Esophagus (tissue), 2 donors: ENCODE measurements at regions not wholly inside any gene's neighbourhood (a gene's known extent, or its start where the extent isn't known, plus 50 kb on each side); places are given as distances from the start of the nearest gene placed in this dataset.
"Not testable (repeated sequence)": the region's sequence is repeated elsewhere in the genome, so short reads cannot be mapped to it uniquely, and the experiment has no call there.

Source experiments
- H3K27ac ChIP-seq, 2 donors: one replicate each; pipeline ENCODE4 v1.5.1; 2013; ENCODE audit warnings: low read depth in 2 of 2, mild to moderate bottlenecking in 2 of 2, inconsistent platforms in 1 of 2, low read length in 1 of 2, moderate library complexity in 1 of 2
- H3K27me3 ChIP-seq, 2 donors: one replicate each; pipeline ENCODE4 v1.6.1; 2013; ENCODE audit warnings: low read length in 2 of 2, control low read depth in 1 of 2, mild to moderate bottlenecking in 1 of 2; ENCODE audit not compliant: insufficient read depth in 2 of 2, control insufficient read depth in 1 of 2
- H3K36me3 ChIP-seq, 2 donors: one replicate each; pipeline ENCODE4 v1.6.1; 2013; ENCODE audit warnings: low read length in 1 of 2; ENCODE audit not compliant: control insufficient read depth in 2 of 2, insufficient read depth in 2 of 2
- H3K4me1 ChIP-seq, 2 donors: one replicate each; pipeline ENCODE4 v1.6.1; 2013; ENCODE audit warnings: low read length in 1 of 2; ENCODE audit not compliant: control insufficient read depth in 2 of 2, insufficient read depth in 2 of 2
- H3K4me3 ChIP-seq, 2 donors: one replicate each; pipeline ENCODE4 v1.5.1; 2013; ENCODE audit warnings: low read length in 2 of 2, mild to moderate bottlenecking in 2 of 2, low read depth in 1 of 2, moderate library complexity in 1 of 2
- H3K9me3 ChIP-seq, 2 donors: one replicate each; pipeline ENCODE4 v1.6.1; 2013; ENCODE audit warnings: mild to moderate bottlenecking in 2 of 2, low read depth in 1 of 2, low read length in 1 of 2, moderate library complexity in 1 of 2; ENCODE audit not compliant: control insufficient read depth in 2 of 2, insufficient read depth in 1 of 2
- WGBS, 2 donors: extraction: QIAGEN DNeasy Blood & Tissue Kit; methylation state at CpG; one replicate each; pipeline ENCODE4 v1.1.7; 2013; 5-methylcytosine and 5-hydroxymethylcytosine counted together
- donor health status: healthy with polysubstance abuse.
- donor health status: Bipolar disorder and iron deficiency.

DNA sequence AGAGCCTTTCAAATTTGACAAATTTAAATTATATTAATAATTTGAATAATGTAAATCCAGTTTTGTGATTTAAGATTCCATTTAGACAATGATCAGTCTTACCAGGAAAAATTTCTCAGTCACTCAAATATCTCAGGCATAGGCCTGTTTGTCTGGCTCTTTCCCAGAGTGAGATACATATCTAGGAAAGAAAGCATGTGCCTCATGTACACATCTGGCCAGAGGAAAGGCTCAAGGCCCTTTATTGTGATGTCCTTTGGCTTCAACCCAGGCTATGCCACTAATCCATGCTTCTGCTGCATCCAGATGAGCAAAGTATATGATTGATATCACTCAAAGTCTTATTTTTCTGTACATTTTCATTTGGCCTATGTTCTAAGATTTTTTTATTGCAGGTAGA, 473.3 kb upstream of the ADGRL3 start:
- no peaks in the 10 kb centered on the region for H3K27me3 ChIP-seq
- H3K27ac ChIP-seq = no peak overlapping the region
- no peaks in the 10 kb centered on the region for H3K9me3 ChIP-seq
- H3K36me3 ChIP-seq = no peaks in the 10 kb centered on the region
- no peaks in the 10 kb centered on the region for H3K4me1 ChIP-seq
- no peak overlapping the region for H3K4me3 ChIP-seq

DNA sequence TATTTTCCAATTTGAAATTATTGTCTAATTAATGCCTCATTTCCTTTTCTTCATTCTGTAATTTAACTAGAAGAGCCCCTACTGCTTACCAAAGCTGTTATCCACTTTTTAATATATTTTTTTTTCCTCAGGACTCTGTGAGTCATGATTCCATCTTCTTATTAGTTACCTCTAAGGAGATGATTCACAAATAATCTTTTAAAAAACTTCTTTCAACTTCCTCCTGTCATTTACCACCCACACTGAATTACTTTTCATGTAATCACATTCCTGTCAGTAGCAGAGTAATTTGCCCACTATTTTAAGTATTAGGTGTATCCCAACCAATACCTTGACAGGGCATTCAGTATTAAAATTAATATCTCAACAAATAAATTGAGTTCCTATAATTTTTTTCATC, 470.9 kb upstream of the ADGRL3 start:
- Histone ChIP-seq H3K27ac (no peak overlapping the region), H3K9me3 (no peaks in the 10 kb centered on the region), H3K4me1 (no peaks in the 10 kb centered on the region), H3K4me3 (no peak overlapping the region), H3K36me3 (no peaks in the 10 kb centered on the region), H3K27me3 (no peaks in the 10 kb centered on the region)

DNA sequence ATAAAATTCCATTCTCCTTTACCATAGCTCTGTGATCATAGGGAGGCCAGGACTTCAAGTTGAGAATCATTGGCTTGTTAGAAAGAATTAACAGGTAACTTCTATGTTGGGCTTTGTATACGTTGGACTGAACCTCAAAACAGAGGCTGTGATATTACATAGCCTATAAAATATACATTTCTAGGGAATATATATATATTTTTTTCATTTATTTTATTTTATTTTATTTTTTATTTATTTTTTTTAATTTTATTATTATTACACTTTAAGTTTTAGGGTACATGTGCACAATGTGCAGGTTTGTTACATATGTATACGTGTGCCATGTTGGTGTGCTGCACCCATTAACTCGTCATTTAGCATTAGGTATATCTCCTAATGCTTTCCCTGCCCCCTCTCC, 470.4 kb upstream of the ADGRL3 start:
- H3K27ac ChIP-seq, H3K9me3 ChIP-seq, H3K4me1 ChIP-seq, H3K4me3 ChIP-seq, H3K27me3 ChIP-seq, H3K36me3 ChIP-seq: not testable (repeated sequence)
- 63 to 64% methylated on average over 3 of the region's 3 CpGs for WGBS, 2 donors

DNA sequence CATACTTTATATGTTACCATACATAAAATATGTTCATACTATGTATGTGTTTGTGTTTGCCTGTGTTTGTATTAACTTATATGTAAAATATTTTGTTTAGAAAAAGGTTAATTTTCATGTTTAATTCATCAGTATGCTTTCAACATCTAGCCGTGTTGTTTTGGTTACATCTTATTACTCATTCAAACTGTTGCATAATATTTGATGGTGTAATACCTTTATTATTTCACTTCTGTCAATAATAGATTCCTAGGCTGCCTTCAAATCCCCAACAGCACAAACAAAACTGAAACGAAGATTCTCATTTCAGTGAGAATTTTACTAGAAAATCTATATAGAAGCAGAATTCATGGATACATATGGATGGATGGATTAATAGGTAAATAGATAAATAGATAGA, 462.3 kb upstream of the ADGRL3 start:
- 27 to 29% methylated on average over 2 of the region's 2 CpGs for WGBS, 2 donors
- Histone ChIP-seq H3K36me3 (no peaks in the 10 kb centered on the region), H3K27me3 (no peaks in the 10 kb centered on the region), H3K4me1 (no peaks in the 10 kb centered on the region), H3K4me3 (no peak overlapping the region), H3K27ac (no peak overlapping the region), H3K9me3 (no peaks in the 10 kb centered on the region)

DNA sequence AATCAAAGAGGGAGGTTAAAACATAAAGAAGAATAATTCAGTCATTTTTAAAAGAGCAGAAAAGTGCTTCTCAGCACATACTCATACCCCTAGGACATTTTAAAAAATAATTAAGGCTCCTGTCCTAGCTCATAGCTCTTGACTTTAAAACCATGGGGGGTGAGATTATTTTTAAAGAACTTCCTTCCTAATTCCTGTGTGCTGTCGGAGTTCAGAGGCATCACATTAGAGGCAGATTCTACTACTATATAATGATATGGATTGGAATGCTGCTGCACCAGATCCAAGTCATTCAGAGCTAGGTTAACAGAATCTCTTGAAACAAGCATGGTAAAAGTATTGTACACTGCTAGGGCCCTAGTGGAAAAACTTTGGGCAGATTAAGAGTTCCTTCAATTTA, 456.5 kb upstream of the ADGRL3 start:
- no peak overlapping the region for H3K4me3 ChIP-seq
- no peaks in the 10 kb centered on the region for H3K4me1 ChIP-seq
- no peaks in the 10 kb centered on the region for H3K27me3 ChIP-seq
- no peaks in the 10 kb centered on the region for H3K36me3 ChIP-seq
- H3K9me3 ChIP-seq = no peaks in the 10 kb centered on the region
- no peak overlapping the region for H3K27ac ChIP-seq
- 29 to 70% methylated on average over 1 of the region's 1 CpG for WGBS, 2 donors

DNA sequence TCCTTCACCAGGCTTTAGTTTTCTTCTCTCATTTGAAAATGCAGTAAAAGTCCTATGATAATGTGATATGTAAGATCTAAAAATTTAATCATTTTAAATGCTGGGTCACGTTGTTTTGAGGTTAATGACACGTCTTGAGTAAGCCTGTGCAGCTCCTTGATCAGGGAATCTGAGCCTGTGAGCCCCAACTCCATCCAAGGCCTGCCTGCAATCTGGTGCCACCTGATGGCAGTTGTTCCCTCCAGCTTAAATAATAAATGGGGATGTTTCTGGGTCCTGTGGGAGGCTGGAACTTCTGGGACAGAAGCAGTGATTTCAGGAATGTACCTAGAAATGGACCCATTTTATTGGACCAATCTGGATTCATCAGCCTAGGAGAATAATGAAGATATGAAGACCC, 455.4 kb upstream of the ADGRL3 start:
- no peaks in the 10 kb centered on the region for H3K9me3 ChIP-seq
- no peak overlapping the region for H3K27ac ChIP-seq
- H3K36me3 ChIP-seq = no peaks in the 10 kb centered on the region
- no peak overlapping the region for H3K4me3 ChIP-seq
- no peaks in the 10 kb centered on the region for H3K4me1 ChIP-seq
- H3K27me3 ChIP-seq = no peaks in the 10 kb centered on the region
- WGBS, 2 donors = 38 to 41% methylated on average over 2 of the region's 2 CpGs

DNA sequence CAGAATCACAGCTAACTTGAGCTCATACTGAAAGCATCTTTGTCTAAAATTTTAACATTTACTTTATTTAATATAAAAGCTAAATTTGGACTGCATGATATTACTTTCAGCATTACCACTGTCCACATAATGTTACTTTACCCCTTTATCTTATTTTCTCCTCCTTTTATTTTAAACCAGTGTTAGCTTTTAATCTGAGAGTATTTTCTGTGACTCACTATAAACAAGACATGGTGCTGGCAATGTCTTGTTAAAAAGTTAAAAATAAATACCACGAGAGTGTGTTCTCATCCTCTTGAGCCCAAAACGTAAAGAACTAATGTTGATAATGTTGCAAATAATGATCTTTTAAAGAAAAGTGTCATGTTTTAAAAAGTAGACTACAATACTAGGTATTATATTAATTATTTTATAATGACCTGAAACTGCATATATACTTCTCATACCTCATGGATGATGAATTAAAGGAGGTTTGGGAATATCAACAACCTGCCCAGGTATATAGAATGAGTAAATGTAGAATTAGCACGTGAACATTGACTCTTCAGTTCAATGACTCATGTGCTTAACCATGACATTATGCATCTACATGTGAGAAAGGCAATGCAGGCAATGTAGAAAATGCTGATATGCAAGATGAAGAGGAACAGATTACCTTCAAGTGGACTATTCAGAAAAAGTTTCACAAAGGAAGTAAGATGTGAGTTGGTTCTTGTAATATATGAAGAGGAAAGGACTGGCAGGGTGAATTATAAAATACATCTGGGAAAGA, 454.1 kb upstream of the ADGRL3 start:
- WGBS, 2 donors = 57 to 62% methylated on average over 3 of the region's 3 CpGs
- H3K36me3 ChIP-seq = no peaks in the 10 kb centered on the region

DNA sequence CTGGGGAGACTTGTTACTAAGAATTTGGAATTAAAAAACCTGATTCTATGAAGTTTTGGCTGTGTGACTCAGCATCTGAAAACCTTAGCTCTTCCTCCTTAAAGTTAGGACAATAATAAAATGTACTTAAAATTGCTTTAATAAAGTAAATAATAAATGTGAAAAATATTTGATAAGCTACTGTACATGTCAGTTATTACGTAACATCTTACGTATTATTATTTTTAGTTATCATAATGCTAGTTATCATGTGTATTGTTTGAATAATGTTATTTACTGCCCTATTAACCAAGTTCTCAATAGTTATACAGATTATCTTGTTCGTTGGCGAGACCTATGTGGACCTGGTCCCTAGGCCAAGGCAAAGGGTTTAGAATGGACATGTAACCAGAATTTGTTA, 449.2 kb upstream of the ADGRL3 start:
- H3K9me3 ChIP-seq = no peaks in the 10 kb centered on the region
- no peak overlapping the region for H3K4me3 ChIP-seq
- H3K27me3 ChIP-seq = no peaks in the 10 kb centered on the region
- H3K27ac ChIP-seq = no peak overlapping the region
- H3K36me3 ChIP-seq = no peaks in the 10 kb centered on the region
- WGBS, 2 donors = 85 to 91% methylated on average over 4 of the region's 4 CpGs
- no peaks in the 10 kb centered on the region for H3K4me1 ChIP-seq

More for the DNA sequence above, 454.1 kb upstream of the ADGRL3 start:
- no peaks in the 10 kb centered on the region for H3K27me3 ChIP-seq
- H3K4me1 ChIP-seq = no peaks in the 10 kb centered on the region
- no peak overlapping the region for H3K27ac ChIP-seq
- H3K9me3 ChIP-seq = no peaks in the 10 kb centered on the region
- no peak overlapping the region for H3K4me3 ChIP-seq

DNA sequence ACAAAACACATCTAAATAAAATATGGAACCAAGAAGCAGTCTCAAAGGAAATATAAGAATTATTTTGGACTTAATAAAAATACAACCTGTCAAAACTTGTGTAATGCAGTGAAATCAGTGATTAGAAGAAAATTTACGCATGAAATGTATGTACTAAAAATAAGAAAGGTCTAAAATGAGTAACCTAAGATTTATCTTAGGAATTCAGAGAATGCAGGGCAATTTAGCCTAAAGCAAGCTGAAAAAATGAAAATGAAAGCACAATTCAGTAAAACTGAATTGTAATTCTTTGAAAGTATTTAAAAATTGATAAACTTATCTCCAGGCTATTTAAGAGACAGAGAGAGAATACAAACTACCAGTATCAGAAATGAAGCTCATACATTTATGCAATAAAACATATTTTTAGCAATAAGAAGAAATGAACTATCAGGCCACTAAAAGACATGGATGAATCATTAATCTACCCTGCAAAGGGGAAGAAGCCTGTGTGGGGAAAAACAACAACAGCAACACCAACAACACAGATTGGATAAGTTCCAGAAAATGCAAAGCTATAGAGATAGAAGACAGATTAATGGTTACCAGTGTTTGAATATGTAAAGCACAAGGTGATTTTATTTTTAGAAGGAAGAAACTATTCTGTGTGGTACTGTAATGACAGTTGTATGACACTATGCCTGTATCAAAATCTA, 442.0 kb upstream of the ADGRL3 start:
- no peaks in the 10 kb centered on the region for H3K9me3 ChIP-seq
- no peaks in the 10 kb centered on the region for H3K4me1 ChIP-seq
- H3K27ac ChIP-seq = no peak overlapping the region
- H3K27me3 ChIP-seq = no peaks in the 10 kb centered on the region
- H3K4me3 ChIP-seq = no peak overlapping the region
- no peaks in the 10 kb centered on the region for H3K36me3 ChIP-seq
- 2 to 48% methylated on average over 1 of the region's 1 CpG for WGBS, 2 donors
